22Rv1 (cell line): ENCODE measurements at regions not wholly inside any gene's neighbourhood (a gene's known extent, or its start where the extent isn't known, plus 50 kb on each side); places are given as distances from the start of the nearest gene placed in this dataset.

Experiments used
- CTCF ChIP-seq: fragments of 450-650 bp; IDR thresholded peaks from 2 replicates; pipeline ENCODE4 v1.5.1; 2017; ENCODE audit warnings: mild to moderate bottlenecking
- ZFX ChIP-seq: fragments of 450-650 bp; IDR thresholded peaks from 2 replicates; pipeline ENCODE4 v1.6.1; 2017; ENCODE audit warnings: antibody characterized with exemption, borderline replicate concordance

- TF ChIP-seq CTCF (no peak), ZFX (no peak)
Measured at GRCh38 chr17:51456942-51457341, 196.6 kb downstream of the UTP18 start.
